DMS53 (cell line): ENCODE measurements at regions not wholly inside any gene's neighbourhood (a gene's known extent, or its start where the extent isn't known, plus 50 kb on each side); places are given as distances from the start of the nearest gene placed in this dataset.
A peak's percentile ranks its signal among the peaks of the same experiment; 100 is the strongest.
"Not testable (repeated sequence)": the region's sequence is repeated elsewhere in the genome, so short reads cannot be mapped to it uniquely, and the experiment has no call there.

Source experiments
- DNase-seq: peaks from one replicate; lab custom pipeline; 2025; lab: John Stamatoyannopoulos, UW

GRCh38 chr1:102178480-102178879 lies 181.8 kb upstream of the OLFM3 start:
- no peak for DNase-seq

GRCh38 chr1:102174259-102174863 lies 177.6 kb upstream of the OLFM3 start:
- DNase-seq, result peak; percentile 81

GRCh38 chr1:102172200-102172599 lies 175.5 kb upstream of the OLFM3 start:
- no peak for DNase-seq

GRCh38 chr1:102163799-102164198 lies 167.1 kb upstream of the OLFM3 start:
- DNase-seq, result peak; percentile 27

- no peak for DNase-seq
Measured at GRCh38 chr1:102151242-102151641, 154.5 kb upstream of the OLFM3 start.

GRCh38 chr1:102120910-102121309 lies 124.2 kb upstream of the OLFM3 start:
- DNase-seq, result peak; percentile 19

GRCh38 chr1:102118150-102118549 lies 121.4 kb upstream of the OLFM3 start:
- DNase-seq, result no peak

GRCh38 chr1:102110586-102110985 lies 113.9 kb upstream of the OLFM3 start:
- DNase-seq, result no peak

- not testable (repeated sequence) for DNase-seq
Measured at GRCh38 chr1:102109493-102109892, 112.8 kb upstream of the OLFM3 start.

- no peak for DNase-seq
Measured at GRCh38 chr1:102107441-102107840, 110.7 kb upstream of the OLFM3 start.

- no peak for DNase-seq
Measured at GRCh38 chr1:102105931-102106550, 109.3 kb upstream of the OLFM3 start.

- DNase-seq, result no peak
Measured at GRCh38 chr1:102103646-102104045, 106.9 kb upstream of the OLFM3 start.

GRCh38 chr1:102102276-102102780 lies 105.6 kb upstream of the OLFM3 start:
- DNase-seq, result no peak

- no peak for DNase-seq
Measured at GRCh38 chr1:102100666-102101065, 103.9 kb upstream of the OLFM3 start.

- no peak for DNase-seq
Measured at GRCh38 chr1:102099916-102100315, 103.2 kb upstream of the OLFM3 start.

- DNase-seq, result peak; percentile 43
Measured at GRCh38 chr1:102098536-102098935, 101.8 kb upstream of the OLFM3 start.

- no peak for DNase-seq
Measured at GRCh38 chr1:102098081-102098480, 101.4 kb upstream of the OLFM3 start.

GRCh38 chr1:102097451-102097850 lies 100.7 kb upstream of the OLFM3 start:
- peak; percentile 45 for DNase-seq

- DNase-seq, result no peak
Measured at GRCh38 chr1:102096162-102096561, 99.4 kb upstream of the OLFM3 start.

- DNase-seq, result no peak
Measured at GRCh38 chr1:102089791-102090190, 93.1 kb upstream of the OLFM3 start.

GRCh38 chr1:102085896-102086295 lies 89.2 kb upstream of the OLFM3 start:
- DNase-seq, result no peak

GRCh38 chr1:102084771-102085535 lies 88.2 kb upstream of the OLFM3 start:
- no peak for DNase-seq

- DNase-seq, result no peak
Measured at GRCh38 chr1:102083192-102083591, 86.5 kb upstream of the OLFM3 start.
